Esophagus muscularis mucosa (tissue), 4 donors: ENCODE measurements at regions not wholly inside any gene's neighbourhood (a gene's known extent, or its start where the extent isn't known, plus 50 kb on each side); places are given as distances from the start of the nearest gene placed in this dataset.

Experiments
- EP300 ChIP-seq: sonication (generic); formaldehyde crosslinking; IDR thresholded peaks from one replicate; pipeline ENCODE4 v1.6.1; 2017; ENCODE audit warnings: antibody characterized with exemption
- POLR2A ChIP-seq: fragments of 450-650 bp; IDR thresholded peaks from one replicate; pipeline ENCODE4 v1.6.1; 2017; ENCODE audit warnings: antibody characterized with exemption, moderate library complexity, mild to moderate bottlenecking, low read depth
- POLR2AphosphoS5 ChIP-seq, 2 donors: sonication (generic); formaldehyde crosslinking; IDR thresholded peaks; one replicate each; pipeline ENCODE4 v1.6.1; 2017; ENCODE audit warnings: antibody characterized with exemption in 2 of 2
- TF ChIP-seq, protein P1 (sequence below), 3 experiments: fragments of 200-600 bp in 2 of 3; fragments of 450-650 bp in 1 of 3; sonication (generic) in 2 of 3; IDR thresholded peaks; one replicate each; pipeline ENCODE4 v1.5.1; 2017 to 2019; ENCODE audit warnings: antibody characterized with exemption in 3 of 3, mild to moderate bottlenecking in 2 of 3, moderate library complexity in 1 of 3

GRCh38 chr5:7010591-7010990 lies 297.4 kb downstream of the TENT4A start:
- TF ChIP-seq, protein P1, sequence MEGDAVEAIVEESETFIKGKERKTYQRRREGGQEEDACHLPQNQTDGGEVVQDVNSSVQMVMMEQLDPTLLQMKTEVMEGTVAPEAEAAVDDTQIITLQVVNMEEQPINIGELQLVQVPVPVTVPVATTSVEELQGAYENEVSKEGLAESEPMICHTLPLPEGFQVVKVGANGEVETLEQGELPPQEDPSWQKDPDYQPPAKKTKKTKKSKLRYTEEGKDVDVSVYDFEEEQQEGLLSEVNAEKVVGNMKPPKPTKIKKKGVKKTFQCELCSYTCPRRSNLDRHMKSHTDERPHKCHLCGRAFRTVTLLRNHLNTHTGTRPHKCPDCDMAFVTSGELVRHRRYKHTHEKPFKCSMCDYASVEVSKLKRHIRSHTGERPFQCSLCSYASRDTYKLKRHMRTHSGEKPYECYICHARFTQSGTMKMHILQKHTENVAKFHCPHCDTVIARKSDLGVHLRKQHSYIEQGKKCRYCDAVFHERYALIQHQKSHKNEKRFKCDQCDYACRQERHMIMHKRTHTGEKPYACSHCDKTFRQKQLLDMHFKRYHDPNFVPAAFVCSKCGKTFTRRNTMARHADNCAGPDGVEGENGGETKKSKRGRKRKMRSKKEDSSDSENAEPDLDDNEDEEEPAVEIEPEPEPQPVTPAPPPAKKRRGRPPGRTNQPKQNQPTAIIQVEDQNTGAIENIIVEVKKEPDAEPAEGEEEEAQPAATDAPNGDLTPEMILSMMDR (IDR thresholded peaks at IDR 0.05): no peak
- TF ChIP-seq POLR2A (no peak), EP300 (no peak), POLR2AphosphoS5 (IDR thresholded peaks at IDR 0.05) (no peak)
